OCI-LY3 (cell line): ENCODE measurements at regions not wholly inside any gene's neighbourhood (a gene's known extent, or its start where the extent isn't known, plus 50 kb on each side); places are given as distances from the start of the nearest gene placed in this dataset.
A peak's percentile ranks its signal among the peaks of the same experiment; 100 is the strongest.

Source experiments
- H2AFZ ChIP-seq: fragments of 200-600, 300-600 bp; shearing (Covaris generic); 2 replicates; pipeline ENCODE4 v1.6.0; 2014; ENCODE audit warnings: antibody characterized with exemption, low read depth, low read length
- H3K27ac ChIP-seq: fragments of 200-600, 300-600 bp; sonication (generic); 2 replicates; pipeline ENCODE4 v1.5.1; 2014; ENCODE audit warnings: mild to moderate bottlenecking, low read length, moderate library complexity, mixed read lengths
- H3K27me3 ChIP-seq: fragments of 200-600, 300-600 bp; sonication (generic); 2 replicates; pipeline ENCODE4 v1.6.1; 2014; ENCODE audit warnings: low read depth, low read length, mixed read lengths
- H3K36me3 ChIP-seq: fragments of 200-600, 300-600 bp; sonication (generic); replicated peaks from 2 replicates; pipeline ENCODE3; 2014; ENCODE audit warnings: low read depth, low read length, mixed read lengths
- H3K4me1 ChIP-seq: fragments of 300-600, 200-600 bp; sonication (generic); 2 replicates; pipeline ENCODE4 v1.6.1; 2014; ENCODE audit warnings: low read length, mixed read lengths
- H3K4me2 ChIP-seq: fragments of 200-600, 300-600 bp; sonication (generic); 2 replicates; pipeline ENCODE4 v1.6.1; 2014; ENCODE audit warnings: low read length, mixed read lengths
- H3K4me3 ChIP-seq: fragments of 300-600, 200-600 bp; sonication (generic); 2 replicates; pipeline ENCODE4 v1.5.1; 2014; ENCODE audit warnings: antibody characterized with exemption, mild to moderate bottlenecking, low read length, moderate library complexity
- H3K79me2 ChIP-seq: fragments of 300-600, 200-600 bp; shearing (Covaris generic); 2 replicates; pipeline ENCODE4 v1.6.1; 2014; ENCODE audit warnings: mild to moderate bottlenecking, low read length, mixed read lengths
- H3K9ac ChIP-seq: fragments of 300-600, 200-600 bp; shearing (Covaris generic); 2 replicates; pipeline ENCODE4 v1.6.0; 2014; ENCODE audit warnings: mild to moderate bottlenecking, low read length, moderate library complexity
- H3K9me3 ChIP-seq: fragments of 200-600, 300-600 bp; shearing (Covaris generic); 2 replicates; pipeline ENCODE4 v1.6.1; 2014; ENCODE audit warnings: low read length, mixed read lengths; ENCODE audit not compliant: insufficient read depth
- H4K20me1 ChIP-seq: fragments of 200-600, 300-600 bp; sonication (generic); 2 replicates; pipeline ENCODE4 v1.6.1; 2016; ENCODE audit warnings: low read length, mixed read lengths; ENCODE audit not compliant: insufficient read depth
- CTCF ChIP-seq: fragments of 200-600, 300-600 bp; sonication (generic); IDR thresholded peaks from 2 replicates; pipeline ENCODE4 v1.5.1; 2014; ENCODE audit warnings: antibody characterized with exemption, low read length, low read depth
- EZH2phosphoT487 ChIP-seq: fragments of 200-600 bp; shearing (Covaris generic); IDR thresholded peaks from 2 replicates; pipeline ENCODE4 v1.6.1; 2018; ENCODE audit warnings: antibody characterized with exemption, mixed run types, low read depth

GRCh38 chr4:10963958-10964703 is 279.6 kb upstream of the CLNK start:
- Histone ChIP-seq H2AFZ (no peak overlapping the region), H3K9ac (no peak overlapping the region), H3K27me3 (no peaks in the 10 kb centered on the region), H3K4me1 (peaks cover 35% of the 10 kb centered on the region), H3K4me3 (no peak overlapping the region), H3K79me2 (no peaks in the 10 kb centered on the region), H3K36me3 (no peaks in the 10 kb centered on the region), H3K27ac (no peak overlapping the region), H3K4me2 (no peak overlapping the region), H4K20me1 (no peaks in the 10 kb centered on the region), H3K9me3 (no peaks in the 10 kb centered on the region)
- TF ChIP-seq CTCF (no peak), EZH2phosphoT487 (no peak)

- H3K9ac ChIP-seq: peak overlapping the region; percentile 29; the same call in 1 of the 2 replicates
- no peaks in the 10 kb centered on the region for H3K79me2 ChIP-seq
- H3K36me3 ChIP-seq: no peaks in the 10 kb centered on the region
- no peaks in the 10 kb centered on the region for H3K9me3 ChIP-seq
- H2AFZ ChIP-seq: no peak overlapping the region
- H3K4me1 ChIP-seq: peaks cover 44% of the 10 kb centered on the region
- H3K4me3 ChIP-seq: peak overlapping the region; percentile 47
- TF ChIP-seq EZH2phosphoT487 (no peak), CTCF (no peak)
- no peaks in the 10 kb centered on the region for H4K20me1 ChIP-seq
- H3K4me2 ChIP-seq: peak overlapping the region; percentile 78
- peak overlapping the region; percentile 53 for H3K27ac ChIP-seq
- no peaks in the 10 kb centered on the region for H3K27me3 ChIP-seq
Measured at GRCh38 chr4:10963241-10963640, 278.7 kb upstream of the CLNK start.

GRCh38 chr4:10962246-10962645 is 277.7 kb upstream of the CLNK start:
- Histone ChIP-seq H3K4me1 (peaks cover 48% of the 10 kb centered on the region), H4K20me1 (no peaks in the 10 kb centered on the region), H3K4me2 (peak overlapping the region; percentile 78), H3K27ac (peak overlapping the region; percentile 53), H3K9ac (peak overlapping the region; percentile 39; the same call in 1 of the 2 replicates), H3K79me2 (no peaks in the 10 kb centered on the region), H2AFZ (peak overlapping the region; percentile 24; the same call in 1 of the 2 replicates), H3K27me3 (no peaks in the 10 kb centered on the region), H3K4me3 (peak overlapping the region; percentile 47), H3K36me3 (no peaks in the 10 kb centered on the region), H3K9me3 (no peaks in the 10 kb centered on the region)
- TF ChIP-seq EZH2phosphoT487: no peak
- no peak for TF ChIP-seq CTCF

GRCh38 chr4:10960389-10960788 is 275.8 kb upstream of the CLNK start:
- TF ChIP-seq CTCF: no peak
- TF ChIP-seq EZH2phosphoT487: no peak
- Histone ChIP-seq H3K4me1 (peaks cover 54% of the 10 kb centered on the region), H3K79me2 (no peaks in the 10 kb centered on the region), H3K4me3 (no peak overlapping the region), H3K9ac (no peak overlapping the region), H3K36me3 (no peaks in the 10 kb centered on the region), H2AFZ (no peak overlapping the region), H3K27me3 (no peaks in the 10 kb centered on the region), H3K9me3 (no peaks in the 10 kb centered on the region), H4K20me1 (no peaks in the 10 kb centered on the region), H3K4me2 (peak overlapping the region; percentile 29), H3K27ac (no peak overlapping the region)
